ENCODE measurements at regions not wholly inside any gene's neighbourhood (a gene's known extent, or its start where the extent isn't known, plus 50 kb on each side); places are given as distances from the start of the nearest gene placed in this dataset.
"Not testable (repeated sequence)": the region's sequence is repeated elsewhere in the genome, so short reads cannot be mapped to it uniquely, and the experiment has no call there.

- DNase-seq: not testable (repeated sequence)
Measured at GRCh38 chr1:243074224-243074623, 180.9 kb downstream of the CEP170 start.

- DNase-seq: not testable (repeated sequence)
Measured at GRCh38 chr1:243067056-243067455, 188.0 kb downstream of the CEP170 start.

- DNase-seq: not testable (repeated sequence)
Measured at GRCh38 chr1:243061965-243062364, 193.1 kb downstream of the CEP170 start.

- not testable (repeated sequence) for DNase-seq
Measured at GRCh38 chr1:243055510-243055909, 199.6 kb downstream of the CEP170 start.

- not testable (repeated sequence) for DNase-seq
Measured at GRCh38 chr1:243055091-243055490, 200.0 kb downstream of the CEP170 start.

- not testable (repeated sequence) for DNase-seq
Measured at GRCh38 chr1:243054681-243055080, 200.4 kb downstream of the CEP170 start.

- not testable (repeated sequence) for DNase-seq
Measured at GRCh38 chr1:243053048-243053447, 202.0 kb downstream of the CEP170 start.

GRCh38 chr1:243050613-243051012 lies 204.5 kb downstream of the CEP170 start:
- DNase-seq: not testable (repeated sequence)

- not testable (repeated sequence) for DNase-seq
Measured at GRCh38 chr1:243049716-243050115, 205.4 kb downstream of the CEP170 start.

GRCh38 chr1:243021365-243021764 lies 233.7 kb downstream of the CEP170 start:
- DNase-seq: not testable (repeated sequence)

GRCh38 chr1:243019030-243019635 lies 235.9 kb downstream of the CEP170 start:
- not testable (repeated sequence) for DNase-seq

GRCh38 chr1:243010719-243011118 lies 244.4 kb downstream of the CEP170 start:
- not testable (repeated sequence) for DNase-seq

GRCh38 chr1:243001003-243001402 lies 254.1 kb downstream of the CEP170 start:
- DNase-seq: not testable (repeated sequence)

GRCh38 chr1:242992776-242993175 lies 262.3 kb downstream of the CEP170 start:
- DNase-seq: not testable (repeated sequence)

- DNase-seq: not testable (repeated sequence)
Measured at GRCh38 chr1:242985096-242985495, 270.0 kb downstream of the CEP170 start.

- DNase-seq: not testable (repeated sequence)
Measured at GRCh38 chr1:242973341-242973740, 281.7 kb downstream of the CEP170 start.

- DNase-seq: no peak
Measured at GRCh38 chr1:242966892-242967291, 288.2 kb downstream of the CEP170 start.

- not testable (repeated sequence) for DNase-seq
Measured at GRCh38 chr1:242959397-242959796, 295.7 kb downstream of the CEP170 start.

- DNase-seq: not testable (repeated sequence)
Measured at GRCh38 chr1:242954945-242955344, 300.1 kb downstream of the CEP170 start.

- no peak for DNase-seq
Measured at GRCh38 chr1:242946206-242946605, 308.9 kb downstream of the CEP170 start.

- DNase-seq: peak; percentile 1
Measured at GRCh38 chr1:242936725-242937124, 318.4 kb downstream of the CEP170 start.

- not testable (repeated sequence) for DNase-seq
Measured at GRCh38 chr1:242924717-242925116, 330.4 kb downstream of the CEP170 start.

- not testable (repeated sequence) for DNase-seq
Measured at GRCh38 chr1:242923603-242924002, 331.5 kb downstream of the CEP170 start.

- DNase-seq: not testable (repeated sequence)
Measured at GRCh38 chr1:242914729-242915128, 340.4 kb downstream of the CEP170 start.

- DNase-seq: not testable (repeated sequence)
Measured at GRCh38 chr1:242912855-242913254, 342.2 kb downstream of the CEP170 start.

Data from NCI-H2171 treated with DMSO at 0.1 percent for 48 hours (cell line).